Panc1 (cell line): ENCODE measurements at regions not wholly inside any gene's neighbourhood (a gene's known extent, or its start where the extent isn't known, plus 50 kb on each side); places are given as distances from the start of the nearest gene placed in this dataset.

ENCODE experiments used
- SIN3A ChIP-seq: IDR thresholded peaks from 2 replicates; pipeline ENCODE4 v1.6.1; 2012; ENCODE audit warnings: low read depth, mild to moderate bottlenecking, low read length, moderate library complexity, borderline replicate concordance; ENCODE audit not compliant: insufficient read depth
- TCF7L2 ChIP-seq: IDR thresholded peaks from 2 replicates; pipeline ENCODE4 v1.6.1; 2011; ENCODE audit warnings: mild to moderate bottlenecking, low read depth, low read length, inconsistent platforms
- TF ChIP-seq, protein P1 (sequence below): fragments of 450-650 bp; IDR thresholded peaks from 2 replicates; pipeline ENCODE4 v1.5.1; 2017; ENCODE audit warnings: mild to moderate bottlenecking

DNA sequence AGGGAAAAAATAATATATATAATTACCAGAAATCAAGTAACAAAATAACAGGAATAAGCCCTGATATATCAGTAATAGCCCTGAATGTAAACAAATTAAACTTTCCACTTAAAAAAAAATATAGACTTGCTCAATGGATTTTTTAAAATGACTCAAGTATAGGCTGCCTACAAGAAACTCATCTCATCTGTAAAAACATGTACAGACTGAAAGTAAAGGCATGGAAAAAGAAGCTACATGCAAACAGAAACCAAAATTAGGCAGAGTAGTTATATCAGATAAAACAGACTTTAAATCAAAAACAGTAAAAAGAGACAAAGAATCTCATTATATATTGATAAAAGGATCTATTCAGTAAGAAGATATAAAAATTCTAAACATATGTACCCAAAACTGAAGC is 82.4 kb upstream of the STT3B start:
- TF ChIP-seq, protein P1, sequence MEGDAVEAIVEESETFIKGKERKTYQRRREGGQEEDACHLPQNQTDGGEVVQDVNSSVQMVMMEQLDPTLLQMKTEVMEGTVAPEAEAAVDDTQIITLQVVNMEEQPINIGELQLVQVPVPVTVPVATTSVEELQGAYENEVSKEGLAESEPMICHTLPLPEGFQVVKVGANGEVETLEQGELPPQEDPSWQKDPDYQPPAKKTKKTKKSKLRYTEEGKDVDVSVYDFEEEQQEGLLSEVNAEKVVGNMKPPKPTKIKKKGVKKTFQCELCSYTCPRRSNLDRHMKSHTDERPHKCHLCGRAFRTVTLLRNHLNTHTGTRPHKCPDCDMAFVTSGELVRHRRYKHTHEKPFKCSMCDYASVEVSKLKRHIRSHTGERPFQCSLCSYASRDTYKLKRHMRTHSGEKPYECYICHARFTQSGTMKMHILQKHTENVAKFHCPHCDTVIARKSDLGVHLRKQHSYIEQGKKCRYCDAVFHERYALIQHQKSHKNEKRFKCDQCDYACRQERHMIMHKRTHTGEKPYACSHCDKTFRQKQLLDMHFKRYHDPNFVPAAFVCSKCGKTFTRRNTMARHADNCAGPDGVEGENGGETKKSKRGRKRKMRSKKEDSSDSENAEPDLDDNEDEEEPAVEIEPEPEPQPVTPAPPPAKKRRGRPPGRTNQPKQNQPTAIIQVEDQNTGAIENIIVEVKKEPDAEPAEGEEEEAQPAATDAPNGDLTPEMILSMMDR: no peak
- TF ChIP-seq SIN3A: no peak
- no peak for TF ChIP-seq TCF7L2
